Tibial nerve (tissue), 4 donors: ENCODE measurements at regions not wholly inside any gene's neighbourhood (a gene's known extent, or its start where the extent isn't known, plus 50 kb on each side); places are given as distances from the start of the nearest gene placed in this dataset.
"Not testable (repeated sequence)": the region's sequence is repeated elsewhere in the genome, so short reads cannot be mapped to it uniquely, and the experiment has no call there.

Experiments used
- DNase-seq, 2 donors: peaks; one replicate each; pipeline ENCODE4 v3.0.0-alpha.2; 2019; ENCODE audit warnings: low spot score in 2 of 2
- H3K27ac ChIP-seq, 4 donors: fragments of 200-600 bp; sonication (generic) in 3 of 4; one replicate each; pipeline ENCODE4 v1.5.1; 2017 to 2019; ENCODE audit warnings: mild to moderate bottlenecking in 1 of 4
- H3K27me3 ChIP-seq, 2 donors: fragments of 200-600 bp; sonication (generic) in 1 of 2; one replicate each; pipeline versions ENCODE4 v1.5.1 to v1.6.0; 2017 to 2019
- H3K36me3 ChIP-seq, 3 donors: fragments of 200-600 bp; sonication (generic); one replicate each; pipeline ENCODE4 v1.5.1; 2018 to 2019
- H3K4me1 ChIP-seq, 4 donors: fragments of 200-600 bp; sonication (generic) in 3 of 4; one replicate each; pipeline ENCODE4 v1.5.1; 2017 to 2019
- H3K4me3 ChIP-seq, 4 donors: fragments of 200-600 bp; sonication (generic) in 3 of 4; one replicate each; pipeline ENCODE4 v1.5.1; 2017 to 2019; ENCODE audit warnings: mild to moderate bottlenecking in 1 of 4, moderate library complexity in 1 of 4
- H3K9me3 ChIP-seq, 4 donors: fragments of 200-600 bp; sonication (generic) in 3 of 4; one replicate each; pipeline ENCODE4 v1.5.1; 2017 to 2019
- EP300 ChIP-seq, 2 donors: sonication (generic); formaldehyde crosslinking; IDR thresholded peaks; one replicate each; pipeline ENCODE4 v1.6.1; 2017; ENCODE audit warnings: antibody characterized with exemption in 2 of 2, mild to moderate bottlenecking in 1 of 2
- POLR2A ChIP-seq, 2 donors: fragments of 450-650 bp; IDR thresholded peaks; one replicate each; pipeline ENCODE4 v1.6.1; 2017; ENCODE audit warnings: antibody characterized with exemption in 2 of 2, mild to moderate bottlenecking in 2 of 2, moderate library complexity in 2 of 2
- WGBS, 2 donors: methylation state at CpG; one replicate each; pipeline ENCODE4 v1.1.5; 2018; 5-methylcytosine and 5-hydroxymethylcytosine counted together
- TF ChIP-seq, protein P1 (sequence below), 5 experiments: fragments of 200-600 bp in 3 of 5; fragments of 450-650 bp in 2 of 5; sonication (generic) in 3 of 5; IDR thresholded peaks; one replicate each; pipeline ENCODE4 v1.5.1; 2016 to 2019; ENCODE audit warnings: antibody characterized with exemption in 5 of 5, mild to moderate bottlenecking in 3 of 5, moderate library complexity in 2 of 5

DNA sequence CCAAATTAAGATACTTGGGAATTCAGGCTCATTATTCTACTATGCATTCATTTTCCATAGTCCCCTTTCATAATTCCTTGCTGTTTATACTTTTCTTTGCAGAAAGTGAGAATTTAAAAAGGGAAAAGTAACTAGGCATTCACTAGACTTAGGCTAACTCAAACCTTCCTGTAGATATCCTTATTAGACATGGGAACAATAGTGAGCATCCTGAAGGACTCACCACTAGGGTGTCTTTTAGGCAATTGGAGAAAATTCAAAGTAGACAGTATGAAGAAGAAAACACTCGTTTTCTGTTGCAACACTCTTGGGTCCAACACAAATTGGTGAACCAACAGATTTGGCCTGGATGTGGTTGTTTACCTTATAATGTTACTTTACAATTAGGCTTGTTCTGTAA lies 213.2 kb upstream of the GRIN3A start:
- no peaks in the 10 kb centered on the region for H3K36me3 ChIP-seq
- DNase-seq = no peak
- no peaks in the 10 kb centered on the region for H3K27me3 ChIP-seq
- no peak overlapping the region for H3K4me3 ChIP-seq
- H3K9me3 ChIP-seq = no peaks in the 10 kb centered on the region
- no peak overlapping the region for H3K27ac ChIP-seq
- WGBS, 2 donors = 45 to 84% methylated on average over 1 of the region's 1 CpG
- no peaks in the 10 kb centered on the region for H3K4me1 ChIP-seq
- no peak for TF ChIP-seq POLR2A (IDR thresholded peaks at IDR 0.05)
- TF ChIP-seq, protein P1, sequence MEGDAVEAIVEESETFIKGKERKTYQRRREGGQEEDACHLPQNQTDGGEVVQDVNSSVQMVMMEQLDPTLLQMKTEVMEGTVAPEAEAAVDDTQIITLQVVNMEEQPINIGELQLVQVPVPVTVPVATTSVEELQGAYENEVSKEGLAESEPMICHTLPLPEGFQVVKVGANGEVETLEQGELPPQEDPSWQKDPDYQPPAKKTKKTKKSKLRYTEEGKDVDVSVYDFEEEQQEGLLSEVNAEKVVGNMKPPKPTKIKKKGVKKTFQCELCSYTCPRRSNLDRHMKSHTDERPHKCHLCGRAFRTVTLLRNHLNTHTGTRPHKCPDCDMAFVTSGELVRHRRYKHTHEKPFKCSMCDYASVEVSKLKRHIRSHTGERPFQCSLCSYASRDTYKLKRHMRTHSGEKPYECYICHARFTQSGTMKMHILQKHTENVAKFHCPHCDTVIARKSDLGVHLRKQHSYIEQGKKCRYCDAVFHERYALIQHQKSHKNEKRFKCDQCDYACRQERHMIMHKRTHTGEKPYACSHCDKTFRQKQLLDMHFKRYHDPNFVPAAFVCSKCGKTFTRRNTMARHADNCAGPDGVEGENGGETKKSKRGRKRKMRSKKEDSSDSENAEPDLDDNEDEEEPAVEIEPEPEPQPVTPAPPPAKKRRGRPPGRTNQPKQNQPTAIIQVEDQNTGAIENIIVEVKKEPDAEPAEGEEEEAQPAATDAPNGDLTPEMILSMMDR (IDR thresholded peaks at IDR 0.05) = no peak
- TF ChIP-seq EP300 (IDR thresholded peaks at IDR 0.05) = no peak

DNA sequence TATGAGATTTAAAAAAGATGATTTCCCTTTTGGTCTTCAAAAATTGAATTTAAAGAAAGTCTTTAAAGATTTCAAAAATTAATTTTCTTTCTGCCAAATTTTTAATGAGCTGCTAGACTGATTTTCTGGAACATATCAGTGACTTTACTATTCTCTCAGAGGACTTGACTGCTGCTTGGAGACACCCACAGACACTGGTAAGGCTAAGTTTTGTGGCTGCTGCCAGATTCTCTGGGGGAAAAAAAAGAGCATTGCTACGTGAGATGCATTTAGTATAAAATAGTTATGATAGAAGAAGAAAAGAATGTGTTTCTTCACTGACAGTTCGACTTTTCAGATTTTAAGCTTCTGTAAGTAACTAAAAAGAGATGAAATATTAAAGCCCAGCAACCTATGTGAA lies 193.3 kb upstream of the GRIN3A start:
- no peak for TF ChIP-seq POLR2A (IDR thresholded peaks at IDR 0.05)
- TF ChIP-seq, protein P1 (IDR thresholded peaks at IDR 0.05) = no peak
- TF ChIP-seq EP300 (IDR thresholded peaks at IDR 0.05) = no peak
- Histone ChIP-seq H3K36me3 (no peaks in the 10 kb centered on the region), H3K27ac (no peak overlapping the region), H3K4me3 (no peak overlapping the region), H3K9me3 (no peaks in the 10 kb centered on the region), H3K4me1 (no peaks in the 10 kb centered on the region), H3K27me3 (no peaks in the 10 kb centered on the region)
- 14 to 32% methylated on average over 2 of the region's 2 CpGs for WGBS, 2 donors
- DNase-seq = no peak

DNA sequence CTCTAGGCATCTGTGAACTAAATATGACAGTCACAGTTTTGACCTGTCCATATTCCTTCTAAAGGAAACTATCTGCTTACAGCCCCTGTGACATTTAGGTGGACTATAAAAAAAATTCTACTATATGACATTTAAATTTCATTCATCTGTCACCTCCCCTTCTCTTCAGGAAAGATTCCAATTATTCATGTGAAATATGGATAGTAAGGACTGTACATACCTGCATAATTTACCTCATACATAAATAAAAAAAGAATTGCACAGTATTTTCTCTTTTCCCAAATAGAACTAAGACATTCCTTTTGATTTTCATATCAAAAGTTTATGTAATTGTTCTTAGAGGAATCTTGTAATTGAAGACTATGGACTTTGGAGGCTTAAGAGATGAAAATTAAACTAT lies 192.3 kb upstream of the GRIN3A start:
- Histone ChIP-seq H3K4me1 (no peaks in the 10 kb centered on the region), H3K36me3 (no peaks in the 10 kb centered on the region), H3K27ac (no peak overlapping the region), H3K4me3 (no peak overlapping the region), H3K27me3 (no peaks in the 10 kb centered on the region), H3K9me3 (no peaks in the 10 kb centered on the region)
- DNase-seq = no peak
- TF ChIP-seq, protein P1 (IDR thresholded peaks at IDR 0.05) = no peak
- no peak for TF ChIP-seq EP300 (IDR thresholded peaks at IDR 0.05)
- no peak for TF ChIP-seq POLR2A (IDR thresholded peaks at IDR 0.05)

DNA sequence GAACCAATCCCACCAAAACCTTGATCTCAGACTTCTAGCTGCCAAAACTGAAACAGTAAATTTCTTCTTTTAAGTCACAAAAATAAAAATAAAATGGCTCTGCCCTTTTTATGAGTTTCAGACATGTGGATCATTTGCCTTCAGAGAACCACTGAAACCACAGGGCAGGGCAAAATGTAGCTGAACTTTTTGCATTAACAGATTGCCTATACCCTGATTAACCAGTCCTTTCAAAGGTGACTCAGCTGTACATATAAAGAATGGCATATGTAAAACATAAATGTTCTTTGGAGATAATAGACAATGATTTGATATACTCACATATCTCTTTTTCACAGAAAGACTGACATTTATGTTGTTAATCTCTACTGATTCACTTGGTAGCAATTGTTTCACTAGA lies 187.1 kb upstream of the GRIN3A start:
- no peak for DNase-seq
- Histone ChIP-seq H3K9me3 (no peaks in the 10 kb centered on the region), H3K27me3 (no peaks in the 10 kb centered on the region), H3K4me3 (no peak overlapping the region), H3K4me1 (no peaks in the 10 kb centered on the region), H3K36me3 (no peaks in the 10 kb centered on the region), H3K27ac (no peak overlapping the region)
- TF ChIP-seq EP300 (IDR thresholded peaks at IDR 0.05) (no peak), POLR2A (IDR thresholded peaks at IDR 0.05) (no peak)
- TF ChIP-seq, protein P1 (IDR thresholded peaks at IDR 0.05) = no peak

DNA sequence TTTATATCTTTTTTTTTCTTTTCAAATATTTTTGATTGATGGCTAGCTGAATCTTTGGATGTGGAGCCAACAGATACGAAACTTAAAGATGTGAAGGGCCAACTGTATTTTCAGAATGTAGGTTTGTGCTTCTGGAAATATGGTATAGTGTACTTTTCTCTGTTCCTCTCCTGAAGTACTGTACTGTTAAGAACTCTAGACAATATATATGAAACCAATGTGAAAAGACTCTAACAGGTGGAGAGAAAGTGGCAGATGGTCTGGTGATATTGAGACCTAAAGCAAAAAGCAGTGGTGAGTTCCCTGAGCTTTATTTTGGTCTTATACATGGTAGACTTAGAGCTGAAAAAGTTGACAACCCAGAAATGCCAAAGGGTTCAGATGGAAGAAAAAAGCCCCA lies 185.0 kb upstream of the GRIN3A start:
- Histone ChIP-seq H3K36me3 (no peaks in the 10 kb centered on the region), H3K27ac (no peak overlapping the region), H3K9me3 (no peaks in the 10 kb centered on the region), H3K4me3 (no peak overlapping the region), H3K27me3 (no peaks in the 10 kb centered on the region), H3K4me1 (no peaks in the 10 kb centered on the region)
- TF ChIP-seq, protein P1 (IDR thresholded peaks at IDR 0.05) = no peak
- TF ChIP-seq EP300 (IDR thresholded peaks at IDR 0.05) = no peak
- no peak for DNase-seq
- 47 to 88% methylated on average over 1 of the region's 1 CpG for WGBS, 2 donors

DNA sequence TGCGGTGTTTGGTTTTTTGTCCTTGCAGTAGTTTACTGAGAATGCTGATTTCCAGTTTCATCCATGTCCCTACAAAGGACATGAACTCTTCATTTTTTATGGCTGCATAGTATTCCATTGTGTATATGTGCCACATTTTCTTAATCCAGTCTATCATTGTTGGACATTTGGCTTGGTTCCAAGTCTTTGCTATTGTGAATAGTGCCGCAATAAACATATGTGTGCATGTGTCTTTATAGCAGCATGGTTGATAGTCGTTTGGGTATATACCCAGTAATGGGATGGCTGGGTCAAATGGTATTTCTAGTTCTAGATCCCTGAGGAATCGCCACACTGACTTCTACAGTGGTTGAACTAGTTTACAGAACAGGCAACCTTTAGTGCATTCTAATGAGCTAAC lies 178.5 kb upstream of the GRIN3A start:
- not testable (repeated sequence) for H3K4me3 ChIP-seq, H3K27ac ChIP-seq, H3K4me1 ChIP-seq, DNase-seq, H3K36me3 ChIP-seq, H3K27me3 ChIP-seq, H3K9me3 ChIP-seq
- WGBS, 2 donors = 84 to 92% methylated on average over 4 of the region's 4 CpGs
